ENCODE measurements at regions not wholly inside any gene's neighbourhood (a gene's known extent, or its start where the extent isn't known, plus 50 kb on each side); places are given as distances from the start of the nearest gene placed in this dataset.

GRCh38 chr12:4826909-4827308, 82.8 kb upstream of the KCNA1 start:
- POLR2A ChIA-PET = no interaction called here
- Mint-ChIP-seq H3K36me3 (ENCODE audit: insufficient read depth, unreplicated experiment) (no peaks in the 10 kb centered on the region), H3K27me3 (ENCODE audit: insufficient read depth, unreplicated experiment) (peaks cover 55% of the 10 kb centered on the region), H3K27ac (ENCODE audit: unreplicated experiment) (no peak overlapping the region), H3K4me1 (ENCODE audit: low read depth, unreplicated experiment) (no peaks in the 10 kb centered on the region), H3K9me3 (ENCODE audit: unreplicated experiment) (no peaks in the 10 kb centered on the region), H3K4me3 (ENCODE audit: unreplicated experiment) (no peak overlapping the region)
- Histone ChIP-seq H3K9me3 (no peaks in the 10 kb centered on the region), H3K27me3 (replicated peaks; ENCODE audit: control insufficient read depth, insufficient read depth, low read length) (peaks cover 4% of the 10 kb centered on the region), H3K4me1 (no peaks in the 10 kb centered on the region), H3K4me3 (ENCODE audit: low read depth, low read length) (no peak overlapping the region), H3K36me3 (ENCODE audit: control insufficient read depth, insufficient read depth, low read length) (no peaks in the 10 kb centered on the region)
- no TSS peak for BruUV-seq (replicated peaks)
- DNase-seq = no peak
- intact Hi-C loops (cut with micrococcal nuclease; ENCODE audit: unreplicated experiment) = no loop called here
- CTCF ChIA-PET = no interaction called here
- TF ChIP-seq CTCF (IDR thresholded peaks at IDR 0.05; ENCODE audit: insufficient read depth in 1 of 2, low read depth in 1 of 2, low read length in 1 of 2, severe bottlenecking in 1 of 2, unreplicated experiment in 1 of 2) = no peak

GRCh38 chr12:4828176-4828575, 81.5 kb upstream of the KCNA1 start:
- Mint-ChIP-seq H3K36me3 (ENCODE audit: insufficient read depth, unreplicated experiment) (no peaks in the 10 kb centered on the region), H3K9me3 (ENCODE audit: unreplicated experiment) (no peaks in the 10 kb centered on the region), H3K4me3 (ENCODE audit: unreplicated experiment) (no peak overlapping the region), H3K4me1 (ENCODE audit: low read depth, unreplicated experiment) (no peaks in the 10 kb centered on the region), H3K27ac (ENCODE audit: unreplicated experiment) (no peak overlapping the region), H3K27me3 (ENCODE audit: insufficient read depth, unreplicated experiment) (peaks cover 50% of the 10 kb centered on the region)
- peaks cover 4% of the 10 kb centered on the region for H3K27me3 ChIP-seq (replicated peaks; ENCODE audit: control insufficient read depth, insufficient read depth, low read length)
- CTCF ChIA-PET = interaction anchor here (1.1 kb wide), 1 partner anchor 27 kb away, joined by 3 read pairs; no protein-coding TSS in a partner anchor
- intact Hi-C loops (cut with micrococcal nuclease; ENCODE audit: unreplicated experiment) = no loop called here
- DNase-seq = no peak
- no peak overlapping the region for H3K4me3 ChIP-seq (ENCODE audit: low read depth, low read length)
- BruUV-seq (replicated peaks) = no TSS peak
- no peak for TF ChIP-seq CTCF (IDR thresholded peaks at IDR 0.05; ENCODE audit: insufficient read depth in 1 of 2, low read depth in 1 of 2, low read length in 1 of 2, severe bottlenecking in 1 of 2, unreplicated experiment in 1 of 2)
- no peaks in the 10 kb centered on the region for H3K36me3 ChIP-seq (ENCODE audit: control insufficient read depth, insufficient read depth, low read length)
- no peaks in the 10 kb centered on the region for H3K4me1 ChIP-seq
- POLR2A ChIA-PET = no interaction called here
- H3K9me3 ChIP-seq = peaks cover 3% of the 10 kb centered on the region; the same call in 1 of the 2 replicates

- BruUV-seq (replicated peaks) = no TSS peak
- intact Hi-C loops (cut with micrococcal nuclease; ENCODE audit: unreplicated experiment) = no loop called here
- Histone ChIP-seq H3K9me3 (peaks cover 10% of the 10 kb centered on the region), H3K4me3 (ENCODE audit: low read depth, low read length) (no peak overlapping the region), H3K27me3 (replicated peaks; ENCODE audit: control insufficient read depth, insufficient read depth, low read length) (peaks cover 4% of the 10 kb centered on the region; the same call in 1 of the 2 replicates), H3K4me1 (no peaks in the 10 kb centered on the region), H3K36me3 (ENCODE audit: control insufficient read depth, insufficient read depth, low read length) (no peaks in the 10 kb centered on the region)
- Mint-ChIP-seq H3K4me3 (ENCODE audit: unreplicated experiment) (no peak overlapping the region), H3K9me3 (ENCODE audit: unreplicated experiment) (no peaks in the 10 kb centered on the region), H3K36me3 (ENCODE audit: insufficient read depth, unreplicated experiment) (no peaks in the 10 kb centered on the region), H3K27ac (ENCODE audit: unreplicated experiment) (no peak overlapping the region), H3K27me3 (ENCODE audit: insufficient read depth, unreplicated experiment) (peaks cover 47% of the 10 kb centered on the region), H3K4me1 (ENCODE audit: low read depth, unreplicated experiment) (no peaks in the 10 kb centered on the region)
- ChIA-PET CTCF (interaction anchor here (0.6 to 1.1 kb wide), 2 partner anchors 26 to 545 kb away, joined by 3 read pairs; no protein-coding TSS in a partner anchor), POLR2A (no interaction called here)
- DNase-seq = no peak
- TF ChIP-seq CTCF (IDR thresholded peaks at IDR 0.05; ENCODE audit: insufficient read depth in 1 of 2, low read depth in 1 of 2, low read length in 1 of 2, severe bottlenecking in 1 of 2, unreplicated experiment in 1 of 2) = no peak
Measured at GRCh38 chr12:4829161-4829792, 80.4 kb upstream of the KCNA1 start.

Measured in Caco-2 (cell line).